ENCODE measurements at regions not wholly inside any gene's neighbourhood (a gene's known extent, or its start where the extent isn't known, plus 50 kb on each side); places are given as distances from the start of the nearest gene placed in this dataset.

- intact Hi-C loops (cut with DNase I; ENCODE audit: low total_unique reads) (no loop called here), in situ Hi-C loops (cut with MboI; ENCODE audit: low sequenced_read_pairs in 4 of 4) (no loop called here)
- Histone ChIP-seq H3K4me1 (no peaks in the 10 kb centered on the region), H3K4me3 (no peak overlapping the region), H3K27me3 (no peaks in the 10 kb centered on the region), H3K9me3 (no peaks in the 10 kb centered on the region), H3K27ac (no peak overlapping the region), H3K36me3 (no peaks in the 10 kb centered on the region)
- DNase-seq (peak in 1 of 2 donors; percentile 23), ATAC-seq (no peak)
- TF ChIP-seq CTCF (IDR thresholded peaks at IDR 0.05 in 4 of 5, conservative IDR thresholded peaks at IDR 0.05 in 1 of 5) = no peak
- TF ChIP-seq POLR2A (IDR thresholded peaks at IDR 0.05) = no peak
Observed at GRCh38 chr3:107117922-107118536, 259.2 kb upstream of the CCDC54 start.

- TF ChIP-seq CTCF (IDR thresholded peaks at IDR 0.05 in 4 of 5, conservative IDR thresholded peaks at IDR 0.05 in 1 of 5) = no peak
- Histone ChIP-seq H3K36me3 (no peaks in the 10 kb centered on the region), H3K4me1 (no peaks in the 10 kb centered on the region), H3K4me3 (no peak overlapping the region), H3K27me3 (no peaks in the 10 kb centered on the region), H3K9me3 (no peaks in the 10 kb centered on the region), H3K27ac (no peak overlapping the region)
- peak in 1 of 2 donors; percentile 50 for ATAC-seq
- in situ Hi-C loops (cut with MboI; ENCODE audit: low sequenced_read_pairs in 4 of 4) = no loop called here
- no peak for DNase-seq
- intact Hi-C loops (cut with DNase I; ENCODE audit: low total_unique reads) = no loop called here
Observed at GRCh38 chr3:107124885-107125284, 252.4 kb upstream of the CCDC54 start.

- H3K27me3 ChIP-seq = no peaks in the 10 kb centered on the region
- ATAC-seq (no peak), DNase-seq (no peak)
- no peaks in the 10 kb centered on the region for H3K9me3 ChIP-seq
- no peak overlapping the region for H3K27ac ChIP-seq
- TF ChIP-seq CTCF (IDR thresholded peaks at IDR 0.05 in 4 of 5, conservative IDR thresholded peaks at IDR 0.05 in 1 of 5) (no peak), POLR2A (IDR thresholded peaks at IDR 0.05) (no peak)
- intact Hi-C loops (cut with DNase I; ENCODE audit: low total_unique reads) (no loop called here), in situ Hi-C loops (cut with MboI; ENCODE audit: low sequenced_read_pairs in 4 of 4) (no loop called here)
- H3K4me3 ChIP-seq = no peak overlapping the region
- no peaks in the 10 kb centered on the region for H3K36me3 ChIP-seq
- no peaks in the 10 kb centered on the region for H3K4me1 ChIP-seq
Observed at GRCh38 chr3:107128946-107129345, 248.3 kb upstream of the CCDC54 start.

- no peaks in the 10 kb centered on the region for H3K27me3 ChIP-seq
- DNase-seq (no peak), ATAC-seq (no peak)
- H3K4me1 ChIP-seq = no peaks in the 10 kb centered on the region
- no peak overlapping the region for H3K4me3 ChIP-seq
- intact Hi-C loops (cut with DNase I; ENCODE audit: low total_unique reads) = no loop called here
- H3K36me3 ChIP-seq = no peaks in the 10 kb centered on the region
- no peak overlapping the region for H3K27ac ChIP-seq
- TF ChIP-seq CTCF (IDR thresholded peaks at IDR 0.05 in 4 of 5, conservative IDR thresholded peaks at IDR 0.05 in 1 of 5) (no peak), POLR2A (IDR thresholded peaks at IDR 0.05) (no peak)
- in situ Hi-C loops (cut with MboI; ENCODE audit: low sequenced_read_pairs in 4 of 4) = no loop called here
- H3K9me3 ChIP-seq = no peaks in the 10 kb centered on the region
Observed at GRCh38 chr3:107130089-107130700, 247.0 kb upstream of the CCDC54 start.

GRCh38 chr3:107132674-107133073, 244.6 kb upstream of the CCDC54 start:
- TF ChIP-seq CTCF (IDR thresholded peaks at IDR 0.05 in 4 of 5, conservative IDR thresholded peaks at IDR 0.05 in 1 of 5) (no peak), POLR2A (IDR thresholded peaks at IDR 0.05) (no peak)
- DNase-seq = no peak
- in situ Hi-C loops (cut with MboI; ENCODE audit: low sequenced_read_pairs in 4 of 4) = no loop called here

More at GRCh38 chr3:107132674-107133073, 244.6 kb upstream of the CCDC54 start:
- intact Hi-C loops (cut with DNase I; ENCODE audit: low total_unique reads) = no loop called here
- Histone ChIP-seq H3K27ac (no peak overlapping the region), H3K4me3 (no peak overlapping the region), H3K36me3 (no peaks in the 10 kb centered on the region), H3K27me3 (no peaks in the 10 kb centered on the region), H3K4me1 (no peaks in the 10 kb centered on the region), H3K9me3 (no peaks in the 10 kb centered on the region)
- no peak for ATAC-seq
